H9 (cell line): ENCODE measurements at regions not wholly inside any gene's neighbourhood (a gene's known extent, or its start where the extent isn't known, plus 50 kb on each side); places are given as distances from the start of the nearest gene placed in this dataset.

ENCODE experiments used
- DNase-seq: peaks from one replicate; pipeline ENCODE4 v3.0.0-alpha.2; 2017
- H2AFZ ChIP-seq: one replicate; pipeline ENCODE4 v1.6.1; 2013; ENCODE audit warnings: mild to moderate bottlenecking, low read length, control low read depth, moderate library complexity
- H2AK5ac ChIP-seq: 2 replicates; pipeline ENCODE4 v1.6.1; 2013; ENCODE audit warnings: low read length, control low read depth, mixed read lengths; ENCODE audit not compliant: insufficient read length
- H2BK120ac ChIP-seq: one replicate; pipeline ENCODE4 v1.6.1; 2013; ENCODE audit warnings: low read depth, mild to moderate bottlenecking, low read length, control low read depth, inconsistent platforms; ENCODE audit not compliant: poor library complexity, severe bottlenecking
- H2BK12ac ChIP-seq: 2 replicates; pipeline ENCODE4 v1.6.1; 2013; ENCODE audit warnings: low read length, control low read depth, mixed read lengths, low read depth; ENCODE audit not compliant: insufficient read length
- H2BK15ac ChIP-seq: 2 replicates; pipeline ENCODE4 v1.6.1; 2013; ENCODE audit warnings: low read depth, low read length, control low read depth
- H2BK20ac ChIP-seq: one replicate; pipeline ENCODE4 v1.6.1; 2013; ENCODE audit warnings: low read depth, mild to moderate bottlenecking, low read length, control low read depth, inconsistent platforms; ENCODE audit not compliant: poor library complexity, severe bottlenecking
- H2BK5ac ChIP-seq: 2 replicates; pipeline ENCODE4 v1.6.1; 2013; ENCODE audit warnings: low read length, control low read depth, mixed read lengths; ENCODE audit not compliant: insufficient read length
- H3K14ac ChIP-seq: 2 replicates; pipeline ENCODE4 v1.6.1; 2013; ENCODE audit warnings: low read length, control low read depth; ENCODE audit not compliant: insufficient read depth
- H3K18ac ChIP-seq: 2 replicates; pipeline ENCODE4 v1.6.1; 2013; ENCODE audit warnings: low read depth, mild to moderate bottlenecking, mixed read lengths, low read length, control low read depth; ENCODE audit not compliant: insufficient read length
- H3K23ac ChIP-seq: 2 replicates; pipeline ENCODE4 v1.6.1; 2013; ENCODE audit warnings: low read length, control low read depth, mixed read lengths, low read depth; ENCODE audit not compliant: insufficient read length
- H3K23me2 ChIP-seq: 2 replicates; pipeline ENCODE4 v1.6.1; 2013; ENCODE audit warnings: low read depth, mild to moderate bottlenecking, mixed read lengths, low read length, control low read depth; ENCODE audit not compliant: insufficient read length, poor library complexity, severe bottlenecking
- H3K27ac ChIP-seq: 2 replicates; pipeline ENCODE4 v1.5.1; 2013; ENCODE audit warnings: low read length, control low read depth, mixed read lengths, low read depth; ENCODE audit not compliant: insufficient read length
- H3K27me3 ChIP-seq: 2 replicates; pipeline ENCODE4 v1.6.1; 2013; ENCODE audit warnings: low read length, control low read depth, inconsistent platforms; ENCODE audit not compliant: insufficient read depth
- H3K4ac ChIP-seq: 2 replicates; pipeline ENCODE4 v1.6.1; 2013; ENCODE audit warnings: low read depth, mild to moderate bottlenecking, control low read depth, inconsistent platforms, low read length, moderate library complexity
- H3K4me1 ChIP-seq: 2 replicates; pipeline ENCODE4 v1.6.1; 2013; ENCODE audit warnings: low read length, control low read depth, inconsistent platforms; ENCODE audit not compliant: insufficient read depth
- H3K4me2 ChIP-seq: 2 replicates; pipeline ENCODE4 v1.6.1; 2013; ENCODE audit warnings: low read length, control low read depth, mixed read lengths; ENCODE audit not compliant: insufficient read length, insufficient read depth
- H3K56ac ChIP-seq: 2 replicates; pipeline ENCODE4 v1.6.1; 2013; ENCODE audit warnings: low read depth, mild to moderate bottlenecking, mixed read lengths, low read length, control low read depth; ENCODE audit not compliant: insufficient read length
- H3K79me1 ChIP-seq: 2 replicates; pipeline ENCODE4 v1.6.1; 2013; ENCODE audit warnings: low read depth, mild to moderate bottlenecking, moderate library complexity, low read length, control low read depth, inconsistent platforms; ENCODE audit not compliant: insufficient read depth, poor library complexity, severe bottlenecking
- H3K79me2 ChIP-seq: 2 replicates; pipeline ENCODE4 v1.6.1; 2013; ENCODE audit warnings: low read length, control low read depth, inconsistent platforms; ENCODE audit not compliant: insufficient read depth
- H3K9ac ChIP-seq: 2 replicates; pipeline ENCODE4 v1.6.1; 2013; ENCODE audit warnings: low read length, control low read depth, mixed read lengths; ENCODE audit not compliant: insufficient read length; ENCODE audit errors: extremely low read depth
- H3K9me3 ChIP-seq: one replicate; pipeline ENCODE4 v1.6.1; 2013; ENCODE audit warnings: low read depth, low read length, inconsistent platforms; ENCODE audit not compliant: control insufficient read depth
- H3T11ph ChIP-seq: one replicate; pipeline ENCODE4 v1.6.1; 2013; ENCODE audit warnings: mild to moderate bottlenecking, low read length, control low read depth, inconsistent platforms
- H4K20me1 ChIP-seq: one replicate; pipeline ENCODE4 v1.6.1; 2013; ENCODE audit not compliant: control insufficient read depth, insufficient read length, insufficient read depth
- H4K5ac ChIP-seq: 2 replicates; pipeline ENCODE4 v1.6.1; 2013; ENCODE audit warnings: low read depth, mild to moderate bottlenecking, mixed read lengths, low read length, control low read depth; ENCODE audit not compliant: insufficient read length
- H4K8ac ChIP-seq: replicated peaks from 2 replicates; pipeline ENCODE4 v1.6.1; 2013; ENCODE audit warnings: low read length, control low read depth, mixed read lengths, low read depth; ENCODE audit not compliant: insufficient read length
- H4K91ac ChIP-seq: 2 replicates; pipeline ENCODE4 v1.6.1; 2013; ENCODE audit warnings: low read depth, mild to moderate bottlenecking, moderate library complexity, mixed read lengths, low read length, control low read depth; ENCODE audit not compliant: insufficient read length
- H3K27ac Mint-ChIP-seq, 3 experiments: 2 replicates in 2 of 3; 3 replicates in 1 of 3; pipeline ENCODE4 v1.8.0; 2020 to 2021; ENCODE audit warnings: mixed read lengths in 3 of 3, mild to moderate bottlenecking in 1 of 3, moderate library complexity in 1 of 3
- H3K27me3 Mint-ChIP-seq: 2 replicates; pipeline ENCODE4 v1.8.0; 2021; ENCODE audit warnings: low read depth, mild to moderate bottlenecking, moderate library complexity, mixed read lengths
- H3K36me3 Mint-ChIP-seq, 3 experiments: 2 replicates in 2 of 3; 3 replicates in 1 of 3; pipeline ENCODE4 v1.8.0; 2020 to 2021; ENCODE audit warnings: low read depth in 3 of 3, mixed read lengths in 3 of 3; ENCODE audit not compliant: insufficient read depth in 1 of 3
- H3K4me1 Mint-ChIP-seq, 2 experiments: 2 replicates each; pipeline ENCODE4 v1.8.0; 2020; ENCODE audit warnings: mixed read lengths in 2 of 2
- H3K4me3 Mint-ChIP-seq, 2 experiments: 2 replicates in 1 of 2; 3 replicates in 1 of 2; pipeline ENCODE4 v1.8.0; 2020 to 2021; ENCODE audit warnings: mild to moderate bottlenecking in 2 of 2, mixed read lengths in 2 of 2, moderate library complexity in 1 of 2
- H3K9me3 Mint-ChIP-seq, 2 experiments: 2 replicates in 1 of 2; 3 replicates in 1 of 2; pipeline ENCODE4 v1.8.0; 2020; ENCODE audit warnings: mild to moderate bottlenecking in 2 of 2, mixed read lengths in 2 of 2, moderate library complexity in 1 of 2
- WGBS: extraction: QIAGEN DNeasy Blood & Tissue Kit; methylation state at CpG from one replicate; pipeline ENCODE4 v1.1.7; 2013; ENCODE audit warnings: missing lambda C conversion rate, low lambda C conversion rate, mixed read lengths; ENCODE audit not compliant: insufficient read length; ENCODE audit errors: extremely low coverage; 5-methylcytosine and 5-hydroxymethylcytosine counted together
- TF ChIP-seq, protein P1 (sequence below): fragments of 200-600 bp; sonication (generic); conservative IDR thresholded peaks from 3 replicates; pipeline ENCODE4 v1.8.0; 2021; ENCODE audit warnings: antibody characterized with exemption, mild to moderate bottlenecking

DNA sequence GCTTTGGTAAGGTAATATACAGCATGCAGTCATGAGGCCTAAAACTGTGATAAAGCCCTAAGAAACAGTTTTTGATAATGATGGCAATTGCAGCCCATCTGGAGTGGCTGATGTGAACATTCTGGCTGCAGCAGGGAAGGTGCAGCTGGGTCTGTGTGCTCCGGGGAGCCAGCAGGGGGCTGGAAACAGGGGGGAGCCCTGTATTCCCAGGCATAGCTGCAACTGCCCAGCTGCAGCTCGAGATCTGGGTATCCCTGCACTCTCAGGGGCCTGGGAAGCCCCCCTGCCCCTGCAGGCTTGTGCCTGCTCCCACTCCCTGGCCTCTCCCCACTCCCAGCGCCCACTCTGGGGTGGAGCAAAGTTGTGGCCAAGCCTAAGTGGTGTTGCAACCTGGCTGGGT lies 95.6 kb downstream of the RRAGB start:
- DNase-seq: no peak
- Histone ChIP-seq H2AFZ (no peak overlapping the region), H3K4me1 (no peaks in the 10 kb centered on the region), H3K23ac (no peak overlapping the region), H2BK12ac (no peak overlapping the region), H3K27ac (no peak overlapping the region), H3T11ph (no peak overlapping the region), H3K27me3 (no peaks in the 10 kb centered on the region), H3K4ac (no peak overlapping the region), H4K20me1 (no peaks in the 10 kb centered on the region), H3K23me2 (no peaks in the 10 kb centered on the region), H3K9ac (no peak overlapping the region), H3K56ac (no peak overlapping the region), H2BK5ac (no peak overlapping the region), H4K8ac (no peak overlapping the region), H3K79me2 (no peaks in the 10 kb centered on the region), H3K4me2 (no peak overlapping the region), H3K9me3 (peaks cover 39% of the 10 kb centered on the region), H4K91ac (no peak overlapping the region), H2BK15ac (no peak overlapping the region), H3K18ac (no peak overlapping the region), H2AK5ac (no peak overlapping the region), H2BK120ac (no peak overlapping the region), H2BK20ac (no peak overlapping the region), H3K14ac (no peak overlapping the region), H3K79me1 (no peaks in the 10 kb centered on the region), H4K5ac (no peak overlapping the region)
- H3K36me3 Mint-ChIP-seq: peaks cover 0 to 15% (median 3%) of the 10 kb centered on the region in 3 experiments; a peak in 3 of 7 replicates
- H3K4me3 Mint-ChIP-seq: no peak overlapping the region
- peaks cover 1% of the 10 kb centered on the region; the same call in 1 of the 2 replicates for H3K27me3 Mint-ChIP-seq
- 0 out of 4 replicates have a peak, but pooled peaks cover 0 to 2% of the 10 kb centered on the region in 2 experiments for H3K4me1 Mint-ChIP-seq
- peaks cover 84 to 90% of the 10 kb centered on the region in 2 experiments for H3K9me3 Mint-ChIP-seq
- no CpG with 5 or more reads among the region's 3 CpGs for WGBS
- TF ChIP-seq, protein P1, sequence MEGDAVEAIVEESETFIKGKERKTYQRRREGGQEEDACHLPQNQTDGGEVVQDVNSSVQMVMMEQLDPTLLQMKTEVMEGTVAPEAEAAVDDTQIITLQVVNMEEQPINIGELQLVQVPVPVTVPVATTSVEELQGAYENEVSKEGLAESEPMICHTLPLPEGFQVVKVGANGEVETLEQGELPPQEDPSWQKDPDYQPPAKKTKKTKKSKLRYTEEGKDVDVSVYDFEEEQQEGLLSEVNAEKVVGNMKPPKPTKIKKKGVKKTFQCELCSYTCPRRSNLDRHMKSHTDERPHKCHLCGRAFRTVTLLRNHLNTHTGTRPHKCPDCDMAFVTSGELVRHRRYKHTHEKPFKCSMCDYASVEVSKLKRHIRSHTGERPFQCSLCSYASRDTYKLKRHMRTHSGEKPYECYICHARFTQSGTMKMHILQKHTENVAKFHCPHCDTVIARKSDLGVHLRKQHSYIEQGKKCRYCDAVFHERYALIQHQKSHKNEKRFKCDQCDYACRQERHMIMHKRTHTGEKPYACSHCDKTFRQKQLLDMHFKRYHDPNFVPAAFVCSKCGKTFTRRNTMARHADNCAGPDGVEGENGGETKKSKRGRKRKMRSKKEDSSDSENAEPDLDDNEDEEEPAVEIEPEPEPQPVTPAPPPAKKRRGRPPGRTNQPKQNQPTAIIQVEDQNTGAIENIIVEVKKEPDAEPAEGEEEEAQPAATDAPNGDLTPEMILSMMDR: no peak
- H3K27ac Mint-ChIP-seq: no peak overlapping the region
